Vagina (tissue), 2 donors: ENCODE measurements at regions not wholly inside any gene's neighbourhood (a gene's known extent, or its start where the extent isn't known, plus 50 kb on each side); places are given as distances from the start of the nearest gene placed in this dataset.

Experiments used
- CTCF ChIP-seq, 3 experiments: fragments of 450-650 bp in 2 of 3; fragments of 200-600 bp in 1 of 3; sonication (generic) in 1 of 3; IDR thresholded peaks; one replicate each; pipeline ENCODE4 v1.5.1; 2017 to 2019; ENCODE audit warnings: antibody characterized with exemption in 3 of 3, mild to moderate bottlenecking in 2 of 3, moderate library complexity in 2 of 3
- POLR2A ChIP-seq, 2 donors: fragments of 450-650 bp; IDR thresholded peaks; one replicate each; pipeline ENCODE4 v1.6.1; 2017; ENCODE audit warnings: antibody characterized with exemption in 2 of 2, mild to moderate bottlenecking in 2 of 2, moderate library complexity in 2 of 2
- POLR2AphosphoS5 ChIP-seq, 2 donors: sonication (generic); formaldehyde crosslinking; IDR thresholded peaks; one replicate each; pipeline ENCODE4 v1.9.0; 2017; ENCODE audit warnings: antibody characterized with exemption in 2 of 2, mild to moderate bottlenecking in 2 of 2, low read depth in 1 of 2; ENCODE audit not compliant: insufficient read depth in 1 of 2

- TF ChIP-seq CTCF (IDR thresholded peaks at IDR 0.05) (no peak), POLR2A (IDR thresholded peaks at IDR 0.05) (no peak), POLR2AphosphoS5 (IDR thresholded peaks at IDR 0.05; ENCODE audit: insufficient read depth in 1 of 2, low read depth in 1 of 2) (no peak)
Observed at GRCh38 chr5:165844571-165844970, 2339.2 kb downstream of the MAT2B start.
